Neural progenitor cell (in vitro differentiated cells): ENCODE measurements at regions not wholly inside any gene's neighbourhood (a gene's known extent, or its start where the extent isn't known, plus 50 kb on each side); places are given as distances from the start of the nearest gene placed in this dataset.

Experiments used
- CTCF ChIP-seq: fragments of 200-600 bp; sonication (generic); IDR thresholded peaks from 2 replicates; pipeline ENCODE4 v1.5.1; 2017; ENCODE audit warnings: antibody characterized with exemption, mild to moderate bottlenecking
- EZH2 ChIP-seq: fragments of 200-600 bp; sonication (generic); IDR thresholded peaks from 2 replicates; pipeline ENCODE4 v1.6.1; 2017; ENCODE audit warnings: antibody characterized with exemption, mild to moderate bottlenecking, moderate library complexity
- EZH2phosphoT487 ChIP-seq: fragments of 200-600 bp; sonication (generic); IDR thresholded peaks from 2 replicates; pipeline ENCODE4 v1.6.1; 2017; ENCODE audit warnings: antibody characterized with exemption

GRCh38 chr12:46965137-46965536, 114.3 kb upstream of the PCED1B start:
- no peak for TF ChIP-seq CTCF
- TF ChIP-seq EZH2 = no peak
- no peak for TF ChIP-seq EZH2phosphoT487
